Naive B cell (primary cell): ENCODE measurements at regions not wholly inside any gene's neighbourhood (a gene's known extent, or its start where the extent isn't known, plus 50 kb on each side); places are given as distances from the start of the nearest gene placed in this dataset.
"Not testable (repeated sequence)": the region's sequence is repeated elsewhere in the genome, so short reads cannot be mapped to it uniquely, and the experiment has no call there.

ENCODE experiments used
- ATAC-seq, 2 donors: fragments of 150-1000 bp; cut with Tn5 transposase; 2 replicates each; pipeline ENCODE4 v1.10.0; 2021; ENCODE audit warnings: low read depth in 2 of 2, mild to moderate bottlenecking in 2 of 2, moderate library complexity in 2 of 2
- DNase-seq: peaks from one replicate; pipeline ENCODE4 v3.0.0; 2022
- H3K27ac Mint-ChIP-seq, 6 donors: one replicate each; pipeline ENCODE4 v1.8.0; 2020 to 2022; ENCODE audit warnings: mild to moderate bottlenecking in 6 of 6, mixed read lengths in 6 of 6, moderate library complexity in 5 of 6, inconsistent platforms in 2 of 6
- H3K27me3 Mint-ChIP-seq, 3 donors: one replicate each; pipeline ENCODE4 v1.8.0; 2021 to 2022; ENCODE audit warnings: mixed read lengths in 3 of 3, mild to moderate bottlenecking in 1 of 3
- H3K36me3 Mint-ChIP-seq, 2 donors: one replicate each; pipeline ENCODE4 v1.8.0; 2020 to 2022; ENCODE audit warnings: mixed read lengths in 2 of 2, inconsistent platforms in 1 of 2, mild to moderate bottlenecking in 1 of 2
- H3K4me1 Mint-ChIP-seq, 3 donors: one replicate each; pipeline ENCODE4 v1.8.0; 2020 to 2022; ENCODE audit warnings: mixed read lengths in 3 of 3, inconsistent platforms in 1 of 3, mild to moderate bottlenecking in 1 of 3, moderate library complexity in 1 of 3
- H3K4me3 Mint-ChIP-seq, 8 donors: one replicate each; pipeline ENCODE4 v1.8.0; 2020 to 2022; ENCODE audit warnings: mild to moderate bottlenecking in 8 of 8, mixed read lengths in 8 of 8, moderate library complexity in 8 of 8, inconsistent platforms in 2 of 8
- H3K9me3 Mint-ChIP-seq, 7 donors: one replicate each; pipeline ENCODE4 v1.8.0; 2020 to 2022; ENCODE audit warnings: mixed read lengths in 7 of 7, mild to moderate bottlenecking in 5 of 7, inconsistent platforms in 2 of 7, moderate library complexity in 1 of 7

GRCh38 chrX:155819966-155820491 is 61.1 kb upstream of the VAMP7 start:
- Mint-ChIP-seq H3K4me1 (no peaks in the 10 kb centered on the region), H3K36me3 (no peaks in the 10 kb centered on the region), H3K27me3 (peaks cover 4 to 33% (median 15%) of the 10 kb centered on the region in 3 donors), H3K9me3 (peaks cover 0 to 6% (median 3%) of the 10 kb centered on the region in 7 donors), H3K4me3 (no peak overlapping the region), H3K27ac (peak overlapping the region in 1 of 6 donors; percentile 3)
- ATAC-seq (peak in 1 of 2 donors; percentile 61), DNase-seq (peak; percentile 31)

DNA sequence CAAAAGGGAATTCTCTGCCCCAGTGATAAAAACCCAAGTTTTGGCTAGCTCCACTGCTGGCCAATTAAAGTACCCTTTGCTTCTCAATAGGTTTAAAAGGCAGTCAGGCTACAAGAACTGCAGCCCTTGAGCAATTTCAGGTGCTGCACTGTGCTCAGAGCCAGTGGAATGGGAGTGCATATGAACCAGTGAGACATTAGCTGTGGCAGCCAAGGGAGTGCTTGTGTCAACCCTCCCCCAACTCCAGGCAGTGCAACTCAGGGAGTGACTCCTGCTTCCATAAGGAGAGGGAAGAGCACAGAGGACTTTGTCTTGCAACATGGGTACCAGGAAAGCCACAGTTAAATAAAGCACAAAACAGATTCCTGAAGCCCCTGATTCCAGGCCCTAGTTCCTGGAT is 61.6 kb upstream of the VAMP7 start:
- Mint-ChIP-seq H3K9me3 (peaks cover 0 to 4% (median under 1%) of the 10 kb centered on the region in 7 donors), H3K36me3 (no peaks in the 10 kb centered on the region), H3K27ac (no peak overlapping the region), H3K4me1 (no peaks in the 10 kb centered on the region), H3K4me3 (no peak overlapping the region), H3K27me3 (peaks cover 4 to 33% (median 15%) of the 10 kb centered on the region in 3 donors)
- DNase-seq (no peak), ATAC-seq (no peak)

DNA sequence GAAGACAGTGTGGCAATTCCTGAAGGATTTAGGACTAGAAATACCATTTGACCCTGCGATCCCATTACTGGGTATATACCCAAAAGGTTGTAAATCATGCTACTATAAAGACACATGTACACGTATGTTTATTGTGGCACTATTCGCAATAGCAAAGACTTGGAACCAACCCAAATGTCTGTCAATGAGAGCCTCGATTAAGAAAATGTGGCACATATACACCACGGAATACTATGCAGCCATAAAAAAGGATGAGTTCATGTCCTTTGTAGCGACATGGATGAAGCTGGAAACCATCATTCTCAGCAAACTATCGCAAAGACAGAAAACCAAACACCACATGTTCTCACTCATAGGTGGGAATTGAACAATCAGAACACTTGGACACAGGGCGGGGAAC is 66.8 kb upstream of the VAMP7 start:
- ATAC-seq, DNase-seq, H3K36me3 Mint-ChIP-seq, H3K4me3 Mint-ChIP-seq, H3K4me1 Mint-ChIP-seq, H3K27me3 Mint-ChIP-seq: not testable (repeated sequence)
- Mint-ChIP-seq H3K27ac (peak overlapping the region in 1 of 6 donors; percentile 24), H3K9me3 (peaks cover 0 to 10% (median 5%) of the 10 kb centered on the region in 7 donors)

- H3K27ac Mint-ChIP-seq, result no peak overlapping the region
- H3K36me3 Mint-ChIP-seq, result no peaks in the 10 kb centered on the region
- no peaks in the 10 kb centered on the region for H3K4me1 Mint-ChIP-seq
- no peaks in the 10 kb centered on the region for H3K27me3 Mint-ChIP-seq
- no peak for DNase-seq
- no peaks in the 10 kb centered on the region for H3K9me3 Mint-ChIP-seq
- no peak overlapping the region for H3K4me3 Mint-ChIP-seq
- ATAC-seq, result no peak
Measured at GRCh38 chrX:155779831-155780230, 101.3 kb upstream of the VAMP7 start.

GRCh38 chrX:155778844-155779553 is 102.1 kb upstream of the VAMP7 start:
- ATAC-seq (no peak), DNase-seq (no peak)
- Mint-ChIP-seq H3K36me3 (no peaks in the 10 kb centered on the region), H3K27ac (no peak overlapping the region), H3K4me3 (no peak overlapping the region), H3K9me3 (peaks cover 0 to under 1% (median 0%) of the 10 kb centered on the region in 7 donors), H3K4me1 (no peaks in the 10 kb centered on the region), H3K27me3 (no peaks in the 10 kb centered on the region)

DNA sequence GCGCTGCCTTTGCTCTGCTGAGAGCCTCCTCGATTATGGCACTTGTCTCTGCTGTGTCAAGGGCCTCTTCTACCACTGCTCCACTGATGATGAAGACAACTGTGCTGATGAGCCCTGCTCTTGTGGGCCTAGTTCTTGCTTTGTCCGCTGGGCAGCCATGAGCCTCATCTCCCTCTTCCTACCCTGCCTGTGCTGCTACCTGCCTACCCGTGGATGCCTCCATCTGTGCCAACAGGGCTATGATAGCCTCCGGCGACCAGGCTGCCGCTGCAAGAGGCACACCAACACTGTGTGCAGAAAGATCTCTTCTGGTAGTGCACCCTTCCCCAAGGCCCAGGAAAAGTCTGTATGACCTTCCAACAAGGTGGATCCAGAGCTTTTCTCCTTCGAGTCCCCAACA is 106.8 kb upstream of the VAMP7 start:
- peaks cover 0 to 2% (median 0%) of the 10 kb centered on the region in 7 donors for H3K9me3 Mint-ChIP-seq

GRCh38 chrX:155767876-155768769 is 113.0 kb upstream of the VAMP7 start:
- Mint-ChIP-seq H3K27me3 (no peaks in the 10 kb centered on the region), H3K9me3 (peaks cover 0 to 6% (median 0%) of the 10 kb centered on the region in 7 donors), H3K36me3 (no peaks in the 10 kb centered on the region), H3K27ac (peak overlapping the region in 1 of 6 donors; percentile 46), H3K4me3 (peak overlapping the region; percentile 74 to 95 (median 87)), H3K4me1 (peaks cover 5 to 14% (median 14%) of the 10 kb centered on the region in 3 donors)
- DNase-seq, result no peak
- ATAC-seq, result no peak

More for the DNA sequence above, 106.8 kb upstream of the VAMP7 start:
- no peaks in the 10 kb centered on the region for H3K4me1 Mint-ChIP-seq
- H3K4me3 Mint-ChIP-seq, result no peak overlapping the region
- H3K27me3 Mint-ChIP-seq, result no peaks in the 10 kb centered on the region
- H3K36me3 Mint-ChIP-seq, result no peaks in the 10 kb centered on the region
- no peak overlapping the region for H3K27ac Mint-ChIP-seq
- DNase-seq (no peak), ATAC-seq (no peak)

- DNase-seq, result no peak
- no peaks in the 10 kb centered on the region for H3K27me3 Mint-ChIP-seq
- peak overlapping the region; percentile 74 to 95 (median 87) for H3K4me3 Mint-ChIP-seq
- peak; percentile 14 to 46 for ATAC-seq
- peaks cover 5 to 14% (median 14%) of the 10 kb centered on the region in 3 donors for H3K4me1 Mint-ChIP-seq
- H3K27ac Mint-ChIP-seq, result peak overlapping the region in 4 of 6 donors; percentile 65 to 94 (median 74)
- H3K36me3 Mint-ChIP-seq, result no peaks in the 10 kb centered on the region
- H3K9me3 Mint-ChIP-seq, result peaks cover 0 to 6% (median 0%) of the 10 kb centered on the region in 7 donors
Measured at GRCh38 chrX:155767051-155767875, 113.9 kb upstream of the VAMP7 start.

DNA sequence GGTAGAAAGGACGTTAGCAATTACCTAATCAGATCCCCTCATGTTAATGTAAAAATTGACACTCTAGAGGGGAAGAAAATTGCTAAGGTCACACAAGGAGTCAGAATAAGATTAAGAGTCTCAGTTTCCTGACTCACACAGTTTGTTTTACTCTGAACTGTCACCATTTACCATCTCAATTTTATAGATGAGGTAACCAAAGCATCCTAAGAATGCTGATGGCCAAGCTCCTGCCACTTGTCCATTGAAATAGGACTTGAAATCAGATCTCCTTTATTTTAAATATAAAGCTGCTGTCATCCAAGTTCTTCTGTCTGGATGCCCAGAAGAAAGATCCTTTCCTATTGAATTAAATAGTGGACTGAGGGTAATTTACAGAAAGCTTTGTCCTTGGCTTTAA is 114.8 kb upstream of the VAMP7 start:
- no peak overlapping the region for H3K27ac Mint-ChIP-seq
- H3K27me3 Mint-ChIP-seq, result no peaks in the 10 kb centered on the region
- no peak for DNase-seq
- H3K36me3 Mint-ChIP-seq, result no peaks in the 10 kb centered on the region
- H3K4me3 Mint-ChIP-seq, result peak overlapping the region in 5 of 8 donors; percentile 80 to 95 (median 85)
- no peak for ATAC-seq
- H3K4me1 Mint-ChIP-seq, result peaks cover 5 to 14% (median 14%) of the 10 kb centered on the region in 3 donors
- H3K9me3 Mint-ChIP-seq, result peaks cover 0 to 10% (median 5%) of the 10 kb centered on the region in 7 donors

DNA sequence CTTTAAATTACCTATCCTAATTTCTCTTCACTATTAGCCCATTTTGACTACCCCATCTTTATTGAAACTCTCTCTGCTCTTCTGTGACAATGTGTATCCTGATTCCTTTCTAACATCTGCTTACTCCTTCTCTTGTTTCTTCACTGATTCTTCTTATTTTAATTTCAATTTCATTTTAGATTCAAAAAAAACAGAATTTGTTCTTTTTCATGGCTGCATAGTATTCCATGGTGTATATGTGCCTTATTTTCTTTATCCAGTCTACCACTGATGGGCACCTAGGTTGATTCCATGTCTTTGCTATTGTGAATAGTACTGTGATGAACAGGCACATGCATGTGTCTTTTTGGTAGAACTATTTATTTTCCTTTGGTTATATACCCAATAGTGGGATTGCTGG is 120.0 kb upstream of the VAMP7 start:
- Mint-ChIP-seq H3K9me3 (peaks cover 0 to 10% (median 5%) of the 10 kb centered on the region in 7 donors), H3K27ac (peak overlapping the region in 1 of 6 donors; percentile 78), H3K4me1 (no peaks in the 10 kb centered on the region), H3K4me3 (no peak overlapping the region), H3K27me3 (no peaks in the 10 kb centered on the region), H3K36me3 (no peaks in the 10 kb centered on the region)
- DNase-seq (no peak), ATAC-seq (no peak)

DNA sequence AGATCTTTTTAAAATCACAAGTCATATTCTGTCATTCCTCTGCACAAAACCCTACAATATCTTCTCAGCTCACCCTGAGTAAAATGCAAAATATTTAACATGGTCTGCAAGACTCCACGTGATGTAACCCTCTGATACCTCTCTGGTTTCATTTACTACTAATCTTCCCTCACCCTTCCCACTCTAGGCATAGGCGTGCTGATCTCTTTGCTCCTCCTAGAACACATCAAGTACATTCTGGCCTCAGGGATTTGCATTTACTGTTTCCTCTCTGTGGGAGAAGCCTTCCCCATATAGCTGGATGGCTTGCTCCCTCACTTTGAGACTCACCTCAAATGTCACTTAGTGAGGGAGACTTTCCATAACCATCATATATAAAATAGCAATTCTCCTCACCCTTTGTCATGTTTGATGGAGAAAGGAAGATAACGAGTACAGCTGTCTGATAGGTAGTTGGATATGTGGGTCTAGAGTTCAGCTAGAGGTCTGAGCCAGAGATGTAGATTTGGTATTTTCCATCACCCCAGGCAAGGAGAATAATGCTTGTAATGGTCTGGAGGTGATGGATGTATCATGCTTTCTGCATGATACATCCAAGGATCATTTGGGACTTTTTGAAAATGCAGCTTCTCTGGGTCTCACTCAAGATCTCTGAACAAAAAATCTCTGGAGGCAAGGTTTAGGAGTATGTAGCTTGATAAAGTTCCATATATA is 123.9 kb upstream of the VAMP7 start:
- Mint-ChIP-seq H3K27me3 (no peaks in the 10 kb centered on the region), H3K9me3 (peaks cover 0 to 7% (median 3%) of the 10 kb centered on the region in 7 donors), H3K4me3 (no peak overlapping the region), H3K27ac (no peak overlapping the region), H3K4me1 (no peaks in the 10 kb centered on the region), H3K36me3 (no peaks in the 10 kb centered on the region)
- DNase-seq (no peak), ATAC-seq (no peak)

GRCh38 chrX:155755706-155756337 is 125.3 kb upstream of the VAMP7 start:
- H3K36me3 Mint-ChIP-seq, result no peaks in the 10 kb centered on the region
- no peaks in the 10 kb centered on the region for H3K27me3 Mint-ChIP-seq
- no peak overlapping the region for H3K27ac Mint-ChIP-seq
- H3K9me3 Mint-ChIP-seq, result peaks cover 0 to 1% (median 0%) of the 10 kb centered on the region in 7 donors
- ATAC-seq (no peak), DNase-seq (no peak)
- H3K4me1 Mint-ChIP-seq, result no peaks in the 10 kb centered on the region
- no peak overlapping the region for H3K4me3 Mint-ChIP-seq
